ENCODE measurements at regions not wholly inside any gene's neighbourhood (a gene's known extent, or its start where the extent isn't known, plus 50 kb on each side); places are given as distances from the start of the nearest gene placed in this dataset.
A peak's percentile ranks its signal among the peaks of the same experiment; 100 is the strongest.

DNA sequence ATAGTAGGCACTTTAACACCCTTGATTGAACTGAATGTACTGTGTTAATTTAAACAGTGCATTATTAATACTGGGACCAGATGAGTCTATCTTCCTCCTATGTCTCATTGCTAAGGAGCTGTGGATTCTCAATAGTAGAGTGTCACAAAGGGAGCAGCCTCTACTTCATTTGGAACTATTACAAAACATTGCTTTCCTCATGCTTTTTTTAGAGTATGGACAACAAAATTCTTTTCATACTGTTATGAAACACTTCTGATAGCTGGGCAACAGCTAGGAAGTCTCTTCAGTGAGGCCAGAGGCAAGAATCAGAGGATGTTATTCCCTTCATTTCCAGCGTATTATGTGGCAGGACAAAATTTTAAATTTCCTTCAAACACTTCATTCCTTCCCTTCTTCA, 160.8 kb downstream of the FBXO8 start:
- no peaks in the 10 kb centered on the region for H3K9me2 ChIP-seq (replicated peaks; ENCODE audit: low read depth, low read length)
- no peaks in the 10 kb centered on the region for H3K9me3 ChIP-seq (ENCODE audit: insufficient read depth, low read depth, low read length)
- H3K79me2 ChIP-seq (ENCODE audit: insufficient read depth, low read length), result no peaks in the 10 kb centered on the region
- no peak overlapping the region for H3K4me2 ChIP-seq (ENCODE audit: low read depth, low read length, poor library complexity, severe bottlenecking)
- H3K4me3 ChIP-seq (ENCODE audit: low read length, poor library complexity, severe bottlenecking), result no peak overlapping the region
- no peak overlapping the region for H2AFZ ChIP-seq (ENCODE audit: low read length)
- no peak overlapping the region for H3K9ac ChIP-seq (ENCODE audit: low read depth, low read length, poor library complexity, severe bottlenecking)
- peaks cover 8% of the 10 kb centered on the region for H3K4me1 ChIP-seq (ENCODE audit: insufficient read depth, low read length, poor library complexity, severe bottlenecking)
- H3F3A ChIP-seq (ENCODE audit: low read depth), result no peaks in the 10 kb centered on the region
- H3K27me3 ChIP-seq (ENCODE audit: insufficient read depth, low read length, poor library complexity, severe bottlenecking), result peaks cover 11% of the 10 kb centered on the region
- no peaks in the 10 kb centered on the region for H4K20me1 ChIP-seq (ENCODE audit: insufficient read depth, low read length, poor library complexity, severe bottlenecking)
- TF ChIP-seq EZH2phosphoT487 (IDR thresholded peaks at IDR 0.05; ENCODE audit: borderline replicate concordance), result no peak
- no peak for TF ChIP-seq CTCF (conservative IDR thresholded peaks at IDR 0.05; ENCODE audit: low read length)
- H3K36me3 ChIP-seq (ENCODE audit: insufficient read depth, low read length), result no peaks in the 10 kb centered on the region

- Histone ChIP-seq H2AFZ (ENCODE audit: low read length) (peak overlapping the region; percentile 78), H3K9me3 (ENCODE audit: insufficient read depth, low read depth, low read length) (no peaks in the 10 kb centered on the region)
- TF ChIP-seq EZH2phosphoT487 (IDR thresholded peaks at IDR 0.05; ENCODE audit: borderline replicate concordance), result no peak
- TF ChIP-seq CTCF (conservative IDR thresholded peaks at IDR 0.05; ENCODE audit: low read length), result peak; percentile 67
These were observed 162.8 kb downstream of the FBXO8 start for GRCh38 chr4:174120446-174121295.

GRCh38 chr4:174119830-174120229, 163.6 kb downstream of the FBXO8 start:
- H3K9me2 ChIP-seq (replicated peaks; ENCODE audit: low read depth, low read length), result no peaks in the 10 kb centered on the region
- no peaks in the 10 kb centered on the region for H3K36me3 ChIP-seq (ENCODE audit: insufficient read depth, low read length)
- peaks cover 8% of the 10 kb centered on the region for H3K4me1 ChIP-seq (ENCODE audit: insufficient read depth, low read length, poor library complexity, severe bottlenecking)
- H3K27me3 ChIP-seq (ENCODE audit: insufficient read depth, low read length, poor library complexity, severe bottlenecking), result peaks cover 10% of the 10 kb centered on the region
- H3K4me2 ChIP-seq (ENCODE audit: low read depth, low read length, poor library complexity, severe bottlenecking), result peak overlapping the region; percentile 69
- H3K9ac ChIP-seq (ENCODE audit: low read depth, low read length, poor library complexity, severe bottlenecking), result peak overlapping the region; percentile 47
- H3F3A ChIP-seq (ENCODE audit: low read depth), result no peaks in the 10 kb centered on the region
- H2AFZ ChIP-seq (ENCODE audit: low read length), result peak overlapping the region; percentile 78
- H3K9me3 ChIP-seq (ENCODE audit: insufficient read depth, low read depth, low read length), result no peaks in the 10 kb centered on the region
- H4K20me1 ChIP-seq (ENCODE audit: insufficient read depth, low read length, poor library complexity, severe bottlenecking), result no peaks in the 10 kb centered on the region
- H3K4me3 ChIP-seq (ENCODE audit: low read length, poor library complexity, severe bottlenecking), result peak overlapping the region; percentile 71
- no peaks in the 10 kb centered on the region for H3K79me2 ChIP-seq (ENCODE audit: insufficient read depth, low read length)
- TF ChIP-seq EZH2phosphoT487 (IDR thresholded peaks at IDR 0.05; ENCODE audit: borderline replicate concordance) (no peak), CTCF (conservative IDR thresholded peaks at IDR 0.05; ENCODE audit: low read length) (no peak)

More at GRCh38 chr4:174120446-174121295, 162.8 kb downstream of the FBXO8 start:
- Histone ChIP-seq H3K4me2 (ENCODE audit: low read depth, low read length, poor library complexity, severe bottlenecking) (peak overlapping the region; percentile 69), H4K20me1 (ENCODE audit: insufficient read depth, low read length, poor library complexity, severe bottlenecking) (no peaks in the 10 kb centered on the region), H3K4me1 (ENCODE audit: insufficient read depth, low read length, poor library complexity, severe bottlenecking) (peaks cover 8% of the 10 kb centered on the region), H3K27me3 (ENCODE audit: insufficient read depth, low read length, poor library complexity, severe bottlenecking) (peaks cover 11% of the 10 kb centered on the region), H3K79me2 (ENCODE audit: insufficient read depth, low read length) (no peaks in the 10 kb centered on the region), H3K9ac (ENCODE audit: low read depth, low read length, poor library complexity, severe bottlenecking) (peak overlapping the region; percentile 47), H3K9me2 (replicated peaks; ENCODE audit: low read depth, low read length) (no peaks in the 10 kb centered on the region), H3K4me3 (ENCODE audit: low read length, poor library complexity, severe bottlenecking) (peak overlapping the region; percentile 71), H3K36me3 (ENCODE audit: insufficient read depth, low read length) (no peaks in the 10 kb centered on the region), H3F3A (ENCODE audit: low read depth) (no peaks in the 10 kb centered on the region)

Measured in Loucy (cell line).